ENCODE measurements at regions not wholly inside any gene's neighbourhood (a gene's known extent, or its start where the extent isn't known, plus 50 kb on each side); places are given as distances from the start of the nearest gene placed in this dataset.
"Not testable (repeated sequence)": the region's sequence is repeated elsewhere in the genome, so short reads cannot be mapped to it uniquely, and the experiment has no call there.

DNA sequence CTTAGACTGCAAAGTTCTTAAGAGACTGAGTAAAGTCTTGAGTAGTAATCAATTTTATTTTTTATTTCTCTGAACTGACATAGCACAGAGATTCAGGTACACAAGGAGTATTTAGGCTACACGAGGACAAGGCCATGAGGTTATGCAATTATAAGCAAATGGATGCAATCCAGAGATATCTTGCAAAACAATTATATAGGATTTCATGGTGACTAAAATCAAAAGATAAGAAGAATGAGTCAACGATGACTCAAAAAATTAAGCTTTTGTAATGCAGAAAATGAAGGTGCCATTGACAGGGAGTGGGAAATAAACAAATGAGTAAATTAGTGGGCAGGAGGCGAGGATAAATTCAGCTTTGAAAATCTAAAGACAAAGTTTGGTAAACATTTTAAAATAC, 66.7 kb upstream of the MYO3A start:
- no peak for DNase-seq (ENCODE audit: low spot score)

DNA sequence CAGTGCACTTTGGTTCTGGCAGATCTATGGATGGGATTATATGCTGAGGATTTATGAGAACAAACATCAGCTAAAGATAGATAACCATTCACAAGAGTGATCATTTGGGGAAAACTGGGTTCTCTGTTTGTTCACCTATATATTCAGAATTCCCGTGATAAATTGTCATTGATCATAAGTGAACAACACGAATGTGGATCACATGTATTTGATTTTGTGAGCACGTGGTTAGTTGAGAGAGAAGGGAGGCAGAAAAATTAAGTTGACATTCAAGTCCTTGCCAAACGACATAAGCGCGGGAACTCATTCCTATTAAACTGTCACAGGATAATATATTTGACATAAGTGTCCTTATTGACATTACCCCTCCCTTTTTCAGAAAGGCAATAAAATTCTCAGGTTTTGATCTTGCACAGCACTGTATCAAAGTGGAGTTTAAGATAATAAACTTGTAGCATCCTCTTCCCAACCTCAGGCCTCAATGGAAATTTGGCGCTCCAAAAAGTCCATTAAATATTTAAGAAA, 64.9 kb upstream of the MYO3A start:
- DNase-seq (ENCODE audit: low spot score), result no peak

DNA sequence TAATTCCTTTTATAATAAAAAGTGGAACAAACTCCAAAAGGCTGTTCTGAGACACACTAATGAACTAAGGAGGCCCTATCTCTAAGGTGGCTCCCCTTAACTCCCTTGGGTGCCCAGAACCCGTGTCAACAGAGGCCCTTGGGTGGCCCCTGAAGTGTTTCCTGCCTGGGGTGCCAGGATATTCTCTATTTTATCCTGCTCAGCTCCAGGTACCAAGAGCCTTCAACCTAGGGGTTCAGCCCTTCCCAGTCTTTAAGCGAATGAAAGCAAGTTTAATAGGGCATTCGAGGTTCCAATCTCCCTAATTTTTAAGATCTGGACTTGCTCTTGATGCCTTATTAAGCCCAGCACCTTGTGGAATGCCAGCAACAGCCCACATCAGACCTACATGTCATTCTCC, 64.4 kb upstream of the MYO3A start:
- DNase-seq (ENCODE audit: low spot score), result no peak

DNA sequence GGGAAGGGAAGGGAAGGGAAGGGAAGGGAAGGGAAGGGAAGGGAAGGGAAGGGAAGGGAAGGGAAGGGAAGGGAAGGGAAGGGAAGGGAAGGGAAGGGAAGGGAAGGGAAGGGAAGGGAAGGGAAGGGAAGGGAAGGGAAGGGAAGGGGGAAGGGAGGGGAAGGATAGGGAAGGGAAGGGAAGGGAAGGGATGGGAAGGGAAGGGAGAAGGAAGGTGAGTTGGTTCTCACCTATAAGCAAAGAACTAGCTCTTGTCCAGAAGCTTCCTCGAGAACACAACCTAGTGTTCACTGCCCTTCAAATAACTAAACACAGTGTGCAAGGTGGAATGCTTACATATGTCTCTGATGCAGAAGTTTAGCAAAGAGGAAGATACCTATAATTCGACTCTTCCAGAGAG, 59.6 kb upstream of the MYO3A start:
- DNase-seq (ENCODE audit: low spot score), result not testable (repeated sequence)

DNA sequence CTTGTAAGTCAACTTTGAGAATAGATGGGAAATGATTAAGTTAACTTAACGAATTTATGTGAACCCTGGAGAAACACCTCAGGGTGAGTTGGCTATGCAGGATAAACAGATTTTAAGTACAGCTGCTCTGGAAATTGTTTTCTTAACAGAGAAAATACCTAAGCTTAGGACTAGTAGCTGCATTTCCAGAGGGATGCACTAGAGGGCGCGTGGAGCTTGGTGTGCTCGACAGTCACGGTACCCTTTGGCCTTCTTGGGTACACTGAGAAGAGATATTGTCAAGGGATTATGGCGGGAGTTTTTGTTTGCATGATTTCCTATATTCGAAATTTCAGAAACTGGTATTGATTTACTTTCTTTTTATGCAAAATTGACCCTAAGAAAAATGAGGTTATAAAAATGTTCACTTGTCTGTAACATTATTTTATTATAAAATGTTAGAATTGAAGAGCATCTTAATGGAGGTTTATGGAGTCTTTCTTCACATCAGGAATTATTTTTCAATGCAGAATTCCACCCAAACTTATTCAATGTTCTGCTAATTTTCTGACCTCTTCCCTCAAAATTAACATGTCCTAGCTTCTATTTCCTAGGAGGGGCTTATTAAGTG, 58.4 kb upstream of the MYO3A start:
- DNase-seq (ENCODE audit: low spot score), result peak; percentile 83

DNA sequence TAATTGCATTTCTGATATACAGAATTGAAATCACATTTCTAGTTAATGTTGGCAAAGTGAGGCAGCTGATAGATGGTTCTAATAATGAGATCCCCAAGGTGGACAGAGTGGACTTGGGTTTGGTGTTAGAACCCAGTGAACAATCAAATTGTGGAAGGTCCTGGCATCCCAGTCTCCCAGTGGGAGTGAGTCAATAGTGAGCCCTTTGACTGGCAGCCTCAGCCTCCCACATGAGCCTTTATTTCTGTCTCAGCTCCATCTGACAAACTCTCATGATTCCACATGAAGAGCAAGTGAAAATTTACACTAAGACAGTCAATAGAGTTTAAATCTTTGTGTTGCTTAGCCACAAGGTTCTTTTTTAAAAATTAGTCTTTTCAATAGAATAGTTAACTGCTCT, 56.7 kb upstream of the MYO3A start:
- DNase-seq (ENCODE audit: low spot score), result no peak

Measured in pons (tissue), 1 donor.